Activated B cell treated with CpG ODN at 0.5 μM for 24 hours (primary cell): ENCODE measurements at regions not wholly inside any gene's neighbourhood (a gene's known extent, or its start where the extent isn't known, plus 50 kb on each side); places are given as distances from the start of the nearest gene placed in this dataset.

ENCODE experiments used
- ATAC-seq: fragments of 200-7000 bp; cut with Tn5 transposase; one replicate; pipeline ENCODE4 v1.10.0; 2021; ENCODE audit warnings: low read depth, mild to moderate bottlenecking, moderate library complexity
- CTCF ChIA-PET: fragments of 350-600 bp; sonication (Branson Sonifier 250); formaldehyde crosslinking; loops from one replicate; lab custom pipeline; 2021; ENCODE audit warnings: antibody characterized with exemption; lab: Charles Lee
- POLR2A ChIA-PET: fragments of 350-600 bp; sonication (Branson Sonifier 250); formaldehyde crosslinking; loops from one replicate; lab custom pipeline; 2021; ENCODE audit warnings: antibody characterized with exemption; lab: Charles Lee
- DNase-seq: peaks from one replicate; pipeline ENCODE4 v3.0.0; 2022
- H3K27ac Mint-ChIP-seq: one replicate; pipeline ENCODE4 v1.8.0; 2020; ENCODE audit warnings: mixed read lengths
- H3K27me3 Mint-ChIP-seq: one replicate; pipeline ENCODE4 v1.8.0; 2021; ENCODE audit warnings: mixed read lengths
- H3K36me3 Mint-ChIP-seq: one replicate; pipeline ENCODE4 v1.8.0; 2021; ENCODE audit warnings: low read depth, mixed read lengths
- H3K4me1 Mint-ChIP-seq: one replicate; pipeline ENCODE4 v1.8.0; 2021; ENCODE audit warnings: mixed read lengths
- H3K4me3 Mint-ChIP-seq: one replicate; pipeline ENCODE4 v1.8.0; 2020; ENCODE audit warnings: mild to moderate bottlenecking, mixed read lengths
- H3K9me3 Mint-ChIP-seq: one replicate; pipeline ENCODE4 v1.8.0; 2020; ENCODE audit warnings: mixed read lengths
- CTCF ChIP-seq: fragments of 200-600 bp; IDR thresholded peaks from one replicate; pipeline ENCODE4 v1.8.0; 2022; ENCODE audit warnings: antibody characterized with exemption, mild to moderate bottlenecking
- intact Hi-C: fragments of 100-400 bp; cut with micrococcal nuclease; formaldehyde crosslinking; loops from one replicate; pipeline ENCODE4 v1.15.1; 2024

GRCh38 chr6:43921548-43922425 is 151.8 kb downstream of the VEGFA start:
- TF ChIP-seq CTCF, result no peak
- no peak overlapping the region for H3K4me3 Mint-ChIP-seq
- CTCF ChIA-PET, result no interaction called here
- no peak overlapping the region for H3K27ac Mint-ChIP-seq
- peaks cover 9% of the 10 kb centered on the region for H3K4me1 Mint-ChIP-seq
- no peaks in the 10 kb centered on the region for H3K9me3 Mint-ChIP-seq
- H3K36me3 Mint-ChIP-seq, result no peaks in the 10 kb centered on the region
- intact Hi-C loops, result no loop called here
- POLR2A ChIA-PET, result interaction anchor here (0.6 kb wide), 1 partner anchor 230 kb away, joined by 4 read pairs; no protein-coding TSS in a partner anchor
- ATAC-seq (no peak), DNase-seq (no peak)
- H3K27me3 Mint-ChIP-seq, result peaks cover 3% of the 10 kb centered on the region

GRCh38 chr6:43921039-43921438 is 151.0 kb downstream of the VEGFA start:
- TF ChIP-seq CTCF, result no peak
- POLR2A ChIA-PET, result no interaction called here
- H3K4me3 Mint-ChIP-seq, result no peak overlapping the region
- H3K27me3 Mint-ChIP-seq, result peaks cover 3% of the 10 kb centered on the region
- H3K36me3 Mint-ChIP-seq, result no peaks in the 10 kb centered on the region
- no peaks in the 10 kb centered on the region for H3K9me3 Mint-ChIP-seq
- no peak for DNase-seq
- H3K4me1 Mint-ChIP-seq, result peaks cover 9% of the 10 kb centered on the region
- CTCF ChIA-PET, result no interaction called here
- no peak for ATAC-seq
- no peak overlapping the region for H3K27ac Mint-ChIP-seq
- intact Hi-C loops, result no loop called here

- no peak overlapping the region for H3K4me3 Mint-ChIP-seq
Observed at GRCh38 chr6:43919774-43920173, 149.8 kb downstream of the VEGFA start.

GRCh38 chr6:43917878-43918382 is 147.9 kb downstream of the VEGFA start:
- intact Hi-C loops, result no loop called here
- ChIA-PET CTCF (no interaction called here), POLR2A (no interaction called here)
- H3K4me3 Mint-ChIP-seq, result no peak overlapping the region
- H3K27ac Mint-ChIP-seq, result no peak overlapping the region
- peaks cover 11% of the 10 kb centered on the region for H3K27me3 Mint-ChIP-seq
- no peaks in the 10 kb centered on the region for H3K4me1 Mint-ChIP-seq
- ATAC-seq (no peak), DNase-seq (no peak)
- no peak for TF ChIP-seq CTCF
- no peaks in the 10 kb centered on the region for H3K9me3 Mint-ChIP-seq
- H3K36me3 Mint-ChIP-seq, result no peaks in the 10 kb centered on the region

More at GRCh38 chr6:43919774-43920173, 149.8 kb downstream of the VEGFA start:
- no peak overlapping the region for H3K27ac Mint-ChIP-seq
- peaks cover 9% of the 10 kb centered on the region for H3K27me3 Mint-ChIP-seq
- DNase-seq (no peak), ATAC-seq (no peak)
- H3K36me3 Mint-ChIP-seq, result no peaks in the 10 kb centered on the region
- ChIA-PET CTCF (no interaction called here), POLR2A (no interaction called here)
- TF ChIP-seq CTCF, result no peak
- peaks cover 9% of the 10 kb centered on the region for H3K4me1 Mint-ChIP-seq
- no peaks in the 10 kb centered on the region for H3K9me3 Mint-ChIP-seq
- intact Hi-C loops, result no loop called here
